Fibroblast of lung (primary cell): ENCODE measurements at regions not wholly inside any gene's neighbourhood (a gene's known extent, or its start where the extent isn't known, plus 50 kb on each side); places are given as distances from the start of the nearest gene placed in this dataset.

ENCODE experiments used
- EZH2 ChIP-seq: IDR thresholded peaks from 2 replicates; pipeline ENCODE4 v1.5.1; 2012; ENCODE audit warnings: low read length, control low read depth, mild to moderate bottlenecking; ENCODE audit errors: missing control alignments
- TF ChIP-seq, protein P1 (sequence below), 2 donors: IDR thresholded peaks in 1 of 2; conservative IDR thresholded peaks in 1 of 2; 1 replicate in 1 of 2; 2 replicates in 1 of 2; pipeline ENCODE4 v1.5.1; 2011 to 2012; ENCODE audit warnings: low read length in 2 of 2, control low read depth in 1 of 2, inconsistent platforms in 1 of 2, low read depth in 1 of 2, mild to moderate bottlenecking in 1 of 2

DNA sequence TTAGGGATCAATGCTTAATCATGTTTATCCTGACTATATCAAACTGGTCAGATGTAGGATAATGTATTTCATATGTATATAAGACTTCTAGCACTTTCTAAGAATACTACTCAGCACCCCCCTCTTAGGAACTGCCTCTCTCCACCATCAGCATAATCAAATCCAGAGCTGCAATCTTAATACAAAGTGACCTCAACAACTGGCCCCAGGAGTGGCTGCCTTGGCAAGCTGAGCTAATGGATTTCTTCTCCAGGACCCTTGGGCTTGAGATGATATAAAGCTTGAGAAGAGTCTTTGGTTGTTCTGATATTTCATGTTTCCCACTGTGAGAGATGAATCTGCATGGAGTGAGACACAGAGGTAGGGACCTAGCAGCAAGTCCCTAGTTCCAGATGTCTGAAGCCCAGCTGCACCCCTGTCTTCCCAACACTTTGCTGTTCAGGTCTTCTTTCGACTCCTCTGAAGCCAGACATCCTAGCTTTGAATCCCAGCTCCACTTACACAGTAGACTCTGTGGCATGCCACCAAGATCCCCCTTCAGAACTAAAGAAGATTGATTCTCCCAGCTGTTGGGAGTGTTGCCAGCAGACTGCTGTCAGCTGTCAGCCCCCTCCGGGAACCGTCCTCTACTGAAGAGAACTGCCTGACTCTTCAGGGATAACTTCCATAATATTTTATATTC lies 309.3 kb upstream of the UBE2E2 start:
- TF ChIP-seq, protein P1, sequence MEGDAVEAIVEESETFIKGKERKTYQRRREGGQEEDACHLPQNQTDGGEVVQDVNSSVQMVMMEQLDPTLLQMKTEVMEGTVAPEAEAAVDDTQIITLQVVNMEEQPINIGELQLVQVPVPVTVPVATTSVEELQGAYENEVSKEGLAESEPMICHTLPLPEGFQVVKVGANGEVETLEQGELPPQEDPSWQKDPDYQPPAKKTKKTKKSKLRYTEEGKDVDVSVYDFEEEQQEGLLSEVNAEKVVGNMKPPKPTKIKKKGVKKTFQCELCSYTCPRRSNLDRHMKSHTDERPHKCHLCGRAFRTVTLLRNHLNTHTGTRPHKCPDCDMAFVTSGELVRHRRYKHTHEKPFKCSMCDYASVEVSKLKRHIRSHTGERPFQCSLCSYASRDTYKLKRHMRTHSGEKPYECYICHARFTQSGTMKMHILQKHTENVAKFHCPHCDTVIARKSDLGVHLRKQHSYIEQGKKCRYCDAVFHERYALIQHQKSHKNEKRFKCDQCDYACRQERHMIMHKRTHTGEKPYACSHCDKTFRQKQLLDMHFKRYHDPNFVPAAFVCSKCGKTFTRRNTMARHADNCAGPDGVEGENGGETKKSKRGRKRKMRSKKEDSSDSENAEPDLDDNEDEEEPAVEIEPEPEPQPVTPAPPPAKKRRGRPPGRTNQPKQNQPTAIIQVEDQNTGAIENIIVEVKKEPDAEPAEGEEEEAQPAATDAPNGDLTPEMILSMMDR (conservative IDR thresholded peaks at IDR 0.05 in 1 of 2, IDR thresholded peaks at IDR 0.05 in 1 of 2; ENCODE audit: low read depth in 1 of 2, low read length in 2 of 2), result no peak
- TF ChIP-seq EZH2, result no peak
